Loucy (cell line): ENCODE measurements at regions not wholly inside any gene's neighbourhood (a gene's known extent, or its start where the extent isn't known, plus 50 kb on each side); places are given as distances from the start of the nearest gene placed in this dataset.

Experiments
- H2AFZ ChIP-seq: fragments of 200-600 bp; sonication (generic); 2 replicates; pipeline ENCODE4 v1.6.0; 2016; ENCODE audit warnings: antibody characterized with exemption, mild to moderate bottlenecking, low read length, moderate library complexity
- H3F3A ChIP-seq: fragments of 200-600 bp; 2 replicates; pipeline ENCODE4 v1.6.0; 2016; ENCODE audit warnings: antibody characterized with exemption, low read depth, mild to moderate bottlenecking
- H3K27me3 ChIP-seq: fragments of 200-600 bp; sonication (generic); 2 replicates; pipeline ENCODE4 v1.6.1; 2014; ENCODE audit warnings: low read length, mild to moderate bottlenecking; ENCODE audit not compliant: insufficient read depth, poor library complexity, severe bottlenecking
- H3K36me3 ChIP-seq: fragments of 200-600 bp; sonication (generic); 2 replicates; pipeline ENCODE4 v1.6.1; 2016; ENCODE audit warnings: low read length; ENCODE audit not compliant: insufficient read depth
- H3K4me1 ChIP-seq: fragments of 200-600 bp; sonication (generic); 2 replicates; pipeline ENCODE4 v1.5.1; 2014; ENCODE audit warnings: low read length, mild to moderate bottlenecking; ENCODE audit not compliant: insufficient read depth, poor library complexity, severe bottlenecking
- H3K4me2 ChIP-seq: fragments of 200-600 bp; sonication (generic); 2 replicates; pipeline ENCODE4 v1.6.0; 2014; ENCODE audit warnings: antibody characterized with exemption, low read length, low read depth, mild to moderate bottlenecking; ENCODE audit not compliant: poor library complexity, severe bottlenecking
- H3K4me3 ChIP-seq: fragments of 200-600 bp; sonication (generic); 2 replicates; pipeline ENCODE4 v1.5.1; 2014; ENCODE audit warnings: low read length, mild to moderate bottlenecking, mixed read lengths; ENCODE audit not compliant: poor library complexity, severe bottlenecking
- H3K79me2 ChIP-seq: fragments of 200-600 bp; sonication (generic); 2 replicates; pipeline ENCODE4 v1.6.1; 2014; ENCODE audit warnings: low read length; ENCODE audit not compliant: insufficient read depth
- H3K9ac ChIP-seq: fragments of 200-600 bp; sonication (generic); 2 replicates; pipeline ENCODE4 v1.6.0; 2014; ENCODE audit warnings: mild to moderate bottlenecking, low read depth, low read length, moderate library complexity; ENCODE audit not compliant: poor library complexity, severe bottlenecking
- H3K9me2 ChIP-seq: fragments of 200-600 bp; sonication (generic); replicated peaks from 2 replicates; pipeline ENCODE4 v1.6.1; 2016; ENCODE audit warnings: low read depth, low read length, mixed read lengths
- H3K9me3 ChIP-seq: fragments of 200-600 bp; sonication (generic); 2 replicates; pipeline ENCODE4 v1.6.1; 2014; ENCODE audit warnings: mild to moderate bottlenecking, antibody characterized with exemption, low read length, low read depth; ENCODE audit not compliant: insufficient read depth
- H4K20me1 ChIP-seq: fragments of 200-600 bp; sonication (generic); 2 replicates; pipeline ENCODE4 v1.6.0; 2014; ENCODE audit warnings: antibody characterized with exemption, low read length, mild to moderate bottlenecking; ENCODE audit not compliant: insufficient read depth, poor library complexity, severe bottlenecking
- EZH2phosphoT487 ChIP-seq: fragments of 200-600 bp; IDR thresholded peaks from 2 replicates; pipeline ENCODE4 v1.6.1; 2018; ENCODE audit warnings: antibody characterized with exemption, mild to moderate bottlenecking, moderate library complexity, borderline replicate concordance
- TF ChIP-seq, protein P1 (sequence below): fragments of 200-600 bp; sonication (generic); conservative IDR thresholded peaks from 2 replicates; pipeline ENCODE4 v1.5.1; 2014; ENCODE audit warnings: mild to moderate bottlenecking, antibody characterized with exemption, low read length

DNA sequence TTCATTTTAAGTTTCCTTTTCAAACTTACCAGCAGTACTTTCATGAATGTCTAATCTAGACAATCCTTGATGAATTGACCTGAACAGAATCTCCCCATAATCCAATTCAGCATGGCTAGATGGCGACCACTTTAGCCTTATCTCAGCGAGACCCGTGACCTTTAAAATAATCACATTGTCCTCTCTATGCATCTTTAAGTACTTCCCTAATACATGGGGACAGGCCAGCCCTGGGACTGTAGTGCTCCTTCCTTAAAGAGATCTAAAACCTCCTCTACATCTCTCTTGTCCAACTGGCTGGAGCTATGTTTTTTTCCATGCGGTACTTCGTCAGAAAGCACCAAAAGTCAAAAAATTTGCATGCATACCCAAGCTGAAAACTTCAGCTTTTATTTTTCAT lies 746.0 kb downstream of the VRK1 start:
- Histone ChIP-seq H3F3A (no peaks in the 10 kb centered on the region), H4K20me1 (no peaks in the 10 kb centered on the region), H3K9ac (no peak overlapping the region), H3K36me3 (no peaks in the 10 kb centered on the region), H3K4me2 (no peak overlapping the region), H3K4me1 (no peaks in the 10 kb centered on the region), H3K27me3 (no peaks in the 10 kb centered on the region), H3K4me3 (no peak overlapping the region), H3K79me2 (no peaks in the 10 kb centered on the region), H3K9me2 (no peaks in the 10 kb centered on the region), H2AFZ (no peak overlapping the region), H3K9me3 (no peaks in the 10 kb centered on the region)
- no peak for TF ChIP-seq EZH2phosphoT487
- TF ChIP-seq, protein P1, sequence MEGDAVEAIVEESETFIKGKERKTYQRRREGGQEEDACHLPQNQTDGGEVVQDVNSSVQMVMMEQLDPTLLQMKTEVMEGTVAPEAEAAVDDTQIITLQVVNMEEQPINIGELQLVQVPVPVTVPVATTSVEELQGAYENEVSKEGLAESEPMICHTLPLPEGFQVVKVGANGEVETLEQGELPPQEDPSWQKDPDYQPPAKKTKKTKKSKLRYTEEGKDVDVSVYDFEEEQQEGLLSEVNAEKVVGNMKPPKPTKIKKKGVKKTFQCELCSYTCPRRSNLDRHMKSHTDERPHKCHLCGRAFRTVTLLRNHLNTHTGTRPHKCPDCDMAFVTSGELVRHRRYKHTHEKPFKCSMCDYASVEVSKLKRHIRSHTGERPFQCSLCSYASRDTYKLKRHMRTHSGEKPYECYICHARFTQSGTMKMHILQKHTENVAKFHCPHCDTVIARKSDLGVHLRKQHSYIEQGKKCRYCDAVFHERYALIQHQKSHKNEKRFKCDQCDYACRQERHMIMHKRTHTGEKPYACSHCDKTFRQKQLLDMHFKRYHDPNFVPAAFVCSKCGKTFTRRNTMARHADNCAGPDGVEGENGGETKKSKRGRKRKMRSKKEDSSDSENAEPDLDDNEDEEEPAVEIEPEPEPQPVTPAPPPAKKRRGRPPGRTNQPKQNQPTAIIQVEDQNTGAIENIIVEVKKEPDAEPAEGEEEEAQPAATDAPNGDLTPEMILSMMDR = no peak

DNA sequence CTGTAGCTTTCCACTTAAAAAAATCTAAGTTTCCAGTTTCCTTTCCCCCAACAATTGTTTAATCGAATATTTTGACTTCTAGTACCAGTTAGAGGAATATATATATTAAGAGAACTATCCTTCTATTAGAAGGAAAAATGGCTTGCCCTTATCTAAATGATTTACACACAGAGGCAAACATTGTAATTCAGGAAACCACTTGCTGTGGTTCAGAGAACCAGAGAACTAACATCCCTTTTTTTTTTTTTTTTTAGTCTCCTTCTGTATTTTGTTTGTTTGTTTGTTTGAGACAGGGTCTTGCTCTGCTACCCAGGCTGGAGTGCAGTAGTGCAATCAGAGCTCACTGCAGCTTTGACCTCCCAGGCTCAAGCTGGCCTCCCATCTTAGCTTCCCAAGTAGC lies 746.6 kb downstream of the VRK1 start:
- H3K36me3 ChIP-seq = no peaks in the 10 kb centered on the region
- no peak overlapping the region for H3K9ac ChIP-seq
- no peaks in the 10 kb centered on the region for H3K79me2 ChIP-seq
- H2AFZ ChIP-seq = no peak overlapping the region
- H3K4me3 ChIP-seq = no peak overlapping the region
- no peaks in the 10 kb centered on the region for H3K9me3 ChIP-seq
- H3K4me2 ChIP-seq = no peak overlapping the region
- TF ChIP-seq, protein P1 = no peak
- TF ChIP-seq EZH2phosphoT487 = no peak
- H3F3A ChIP-seq = no peaks in the 10 kb centered on the region
- H3K4me1 ChIP-seq = no peaks in the 10 kb centered on the region
- H3K9me2 ChIP-seq = no peaks in the 10 kb centered on the region
- no peaks in the 10 kb centered on the region for H4K20me1 ChIP-seq
- no peaks in the 10 kb centered on the region for H3K27me3 ChIP-seq

DNA sequence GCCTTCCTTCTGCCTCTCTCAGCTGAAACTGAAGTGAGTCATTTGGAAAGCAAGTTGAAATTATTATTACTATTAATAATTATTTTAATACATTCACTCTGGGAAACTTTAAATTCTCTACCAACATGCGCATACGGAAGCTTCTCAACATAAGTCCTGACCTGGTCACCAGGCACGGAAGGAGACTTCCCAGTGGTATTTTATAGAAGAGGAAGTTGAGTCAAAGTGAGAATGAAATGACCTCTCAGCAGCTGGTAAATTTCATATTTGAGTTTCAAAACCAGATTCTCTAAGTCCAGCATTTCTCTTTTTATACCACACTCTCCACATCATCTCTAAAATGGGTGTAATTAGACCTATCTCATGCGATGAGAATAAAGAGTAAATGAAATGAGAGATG lies 747.4 kb downstream of the VRK1 start:
- no peaks in the 10 kb centered on the region for H3K9me3 ChIP-seq
- H3K27me3 ChIP-seq = no peaks in the 10 kb centered on the region
- no peak overlapping the region for H3K9ac ChIP-seq
- H3K36me3 ChIP-seq = no peaks in the 10 kb centered on the region
- H3K4me1 ChIP-seq = no peaks in the 10 kb centered on the region
- H3F3A ChIP-seq = no peaks in the 10 kb centered on the region
- H3K4me3 ChIP-seq = no peak overlapping the region
- H3K4me2 ChIP-seq = no peak overlapping the region
- H2AFZ ChIP-seq = no peak overlapping the region
- no peaks in the 10 kb centered on the region for H4K20me1 ChIP-seq
- H3K79me2 ChIP-seq = no peaks in the 10 kb centered on the region
- no peaks in the 10 kb centered on the region for H3K9me2 ChIP-seq
- TF ChIP-seq, protein P1 = no peak
- no peak for TF ChIP-seq EZH2phosphoT487
